Keratinocyte (primary cell): ENCODE measurements at regions not wholly inside any gene's neighbourhood (a gene's known extent, or its start where the extent isn't known, plus 50 kb on each side); places are given as distances from the start of the nearest gene placed in this dataset.

Experiments
- DNase-seq: peaks from one replicate; pipeline ENCODE4 v3.0.0-alpha.2; 2011; ENCODE audit warnings: low read depth, missing footprints, low spot score
- FAIRE-seq: peaks from 2 replicates; lab custom pipeline; 2011; peaks lifted over from hg19 to GRCh38; lab: Jason Lieb, UNC
- H2AFZ ChIP-seq: 2 replicates; pipeline ENCODE4 v1.6.0; 2012; ENCODE audit warnings: low read length, control low read depth, inconsistent platforms; ENCODE audit not compliant: control insufficient read depth
- H3K27ac ChIP-seq: 2 replicates; pipeline ENCODE4 v1.5.1; 2011; ENCODE audit warnings: low read length; ENCODE audit not compliant: control insufficient read depth, insufficient read depth
- H3K27me3 ChIP-seq: 3 replicates; pipeline ENCODE4 v1.6.0; 2011; ENCODE audit warnings: low read length; ENCODE audit not compliant: control insufficient read depth, insufficient read depth; ENCODE audit errors: extremely low read depth
- H3K36me3 ChIP-seq, 2 experiments: 2 replicates in 1 of 2; 3 replicates in 1 of 2; pipeline ENCODE4 v1.5.1; 2011; ENCODE audit warnings: low read length in 2 of 2, mild to moderate bottlenecking in 1 of 2; ENCODE audit not compliant: control insufficient read depth in 2 of 2, insufficient read depth in 2 of 2; ENCODE audit errors: extremely low read depth in 1 of 2
- H3K4me1 ChIP-seq: 3 replicates; pipeline ENCODE4 v1.5.1; 2011; ENCODE audit warnings: low read length; ENCODE audit not compliant: control insufficient read depth, insufficient read depth; ENCODE audit errors: extremely low read depth
- H3K4me2 ChIP-seq: 3 replicates; pipeline ENCODE4 v1.6.0; 2011; ENCODE audit warnings: low read depth, low read length; ENCODE audit not compliant: control insufficient read depth, insufficient read depth; ENCODE audit errors: extremely low read depth
- H3K4me3 ChIP-seq, 3 experiments: fragments of 200-600 bp in 1 of 3; sonication (generic) in 1 of 3; 2 replicates in 2 of 3; 3 replicates in 1 of 3; pipeline ENCODE4 v1.5.1; 2011 to 2016; ENCODE audit warnings: low read length in 3 of 3, mild to moderate bottlenecking in 3 of 3, control low read depth in 2 of 3, inconsistent platforms in 1 of 3, low read depth in 1 of 3, mixed read lengths in 1 of 3, mixed run types in 1 of 3, moderate library complexity in 1 of 3; ENCODE audit not compliant: control insufficient read depth in 2 of 3, insufficient read depth in 2 of 3; ENCODE audit errors: extremely low read depth in 1 of 3
- H3K79me2 ChIP-seq: 2 replicates; pipeline ENCODE4 v1.6.0; 2012; ENCODE audit warnings: low read length; ENCODE audit not compliant: control insufficient read depth, insufficient read depth
- H3K9ac ChIP-seq: 3 replicates; pipeline ENCODE4 v1.6.0; 2011; ENCODE audit warnings: low read length; ENCODE audit not compliant: control insufficient read depth, insufficient read depth; ENCODE audit errors: extremely low read depth
- H3K9me1 ChIP-seq: 3 replicates; pipeline ENCODE4 v1.6.0; 2011; ENCODE audit warnings: low read length; ENCODE audit not compliant: control insufficient read depth, insufficient read depth; ENCODE audit errors: extremely low read depth
- H3K9me3 ChIP-seq: 2 replicates; pipeline ENCODE4 v1.5.1; 2012; ENCODE audit warnings: low read depth, low read length; ENCODE audit not compliant: control insufficient read depth
- H4K20me1 ChIP-seq: 3 replicates; pipeline ENCODE4 v1.6.0; 2011; ENCODE audit warnings: low read length; ENCODE audit not compliant: control insufficient read depth, insufficient read depth; ENCODE audit errors: extremely low read depth
- EZH2 ChIP-seq: IDR thresholded peaks from one replicate; pipeline ENCODE4 v1.6.1; 2012; ENCODE audit warnings: inconsistent platforms, mild to moderate bottlenecking, low read length, moderate library complexity
- dilution Hi-C: fragments of 300-500 bp; cut with MboI; formaldehyde crosslinking; loops from one replicate; pipeline ENCODE4 v1.7.0; 2020; ENCODE audit warnings: low sequenced_read_pairs; ENCODE audit not compliant: extremely low pct_ligation_motif_present
- TF ChIP-seq, protein P1 (sequence below), 3 experiments: IDR thresholded peaks in 1 of 3; conservative IDR thresholded peaks in 1 of 3; optimal IDR thresholded peaks in 1 of 3; 2 replicates in 2 of 3; 3 replicates in 1 of 3; pipeline versions ENCODE3 to v1.5.1; 2011; ENCODE audit warnings: low read length in 3 of 3, mild to moderate bottlenecking in 3 of 3, moderate library complexity in 2 of 3, control low read depth in 1 of 3, inconsistent platforms in 1 of 3; ENCODE audit not compliant: insufficient read depth in 2 of 3; ENCODE audit errors: extremely low read depth in 1 of 3

DNA sequence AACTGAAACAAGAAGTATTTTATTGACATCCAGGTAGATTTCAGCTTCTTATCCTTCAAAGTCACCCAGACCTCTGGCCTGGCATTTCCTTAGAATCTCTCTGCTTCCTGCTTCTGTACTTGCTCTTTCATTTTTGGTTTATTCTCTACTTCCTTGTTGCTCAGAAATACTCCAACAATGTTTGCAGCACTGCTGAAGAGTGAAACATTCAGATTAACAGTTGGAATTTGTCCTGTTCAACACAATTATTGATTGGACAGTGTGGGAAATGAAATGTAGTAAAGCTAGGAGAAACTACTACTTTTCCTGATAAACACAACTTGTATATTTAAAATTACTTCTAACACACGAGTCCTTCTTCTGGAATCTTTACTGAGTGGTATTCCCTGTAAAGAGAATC is 81.0 kb upstream of the MEIS2 start:
- Histone ChIP-seq H3K4me1 (no peaks in the 10 kb centered on the region), H3K27me3 (no peaks in the 10 kb centered on the region), H4K20me1 (no peaks in the 10 kb centered on the region), H2AFZ (no peak overlapping the region), H3K4me3 (no peak overlapping the region), H3K4me2 (no peak overlapping the region), H3K27ac (no peak overlapping the region), H3K9ac (no peak overlapping the region), H3K36me3 (no peaks in the 10 kb centered on the region), H3K9me3 (no peaks in the 10 kb centered on the region), H3K79me2 (no peaks in the 10 kb centered on the region), H3K9me1 (no peaks in the 10 kb centered on the region)
- TF ChIP-seq, protein P1, sequence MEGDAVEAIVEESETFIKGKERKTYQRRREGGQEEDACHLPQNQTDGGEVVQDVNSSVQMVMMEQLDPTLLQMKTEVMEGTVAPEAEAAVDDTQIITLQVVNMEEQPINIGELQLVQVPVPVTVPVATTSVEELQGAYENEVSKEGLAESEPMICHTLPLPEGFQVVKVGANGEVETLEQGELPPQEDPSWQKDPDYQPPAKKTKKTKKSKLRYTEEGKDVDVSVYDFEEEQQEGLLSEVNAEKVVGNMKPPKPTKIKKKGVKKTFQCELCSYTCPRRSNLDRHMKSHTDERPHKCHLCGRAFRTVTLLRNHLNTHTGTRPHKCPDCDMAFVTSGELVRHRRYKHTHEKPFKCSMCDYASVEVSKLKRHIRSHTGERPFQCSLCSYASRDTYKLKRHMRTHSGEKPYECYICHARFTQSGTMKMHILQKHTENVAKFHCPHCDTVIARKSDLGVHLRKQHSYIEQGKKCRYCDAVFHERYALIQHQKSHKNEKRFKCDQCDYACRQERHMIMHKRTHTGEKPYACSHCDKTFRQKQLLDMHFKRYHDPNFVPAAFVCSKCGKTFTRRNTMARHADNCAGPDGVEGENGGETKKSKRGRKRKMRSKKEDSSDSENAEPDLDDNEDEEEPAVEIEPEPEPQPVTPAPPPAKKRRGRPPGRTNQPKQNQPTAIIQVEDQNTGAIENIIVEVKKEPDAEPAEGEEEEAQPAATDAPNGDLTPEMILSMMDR (optimal IDR thresholded peaks at IDR 0.05 in 1 of 3, IDR thresholded peaks at IDR 0.05 in 1 of 3, conservative IDR thresholded peaks at IDR 0.05 in 1 of 3; ENCODE audit: extremely low read depth in 1 of 3, insufficient read depth in 2 of 3, low read length in 3 of 3) = no peak
- TF ChIP-seq EZH2 = no peak
- no peak for DNase-seq
- dilution Hi-C loops = no loop called here
- no peak for FAIRE-seq

DNA sequence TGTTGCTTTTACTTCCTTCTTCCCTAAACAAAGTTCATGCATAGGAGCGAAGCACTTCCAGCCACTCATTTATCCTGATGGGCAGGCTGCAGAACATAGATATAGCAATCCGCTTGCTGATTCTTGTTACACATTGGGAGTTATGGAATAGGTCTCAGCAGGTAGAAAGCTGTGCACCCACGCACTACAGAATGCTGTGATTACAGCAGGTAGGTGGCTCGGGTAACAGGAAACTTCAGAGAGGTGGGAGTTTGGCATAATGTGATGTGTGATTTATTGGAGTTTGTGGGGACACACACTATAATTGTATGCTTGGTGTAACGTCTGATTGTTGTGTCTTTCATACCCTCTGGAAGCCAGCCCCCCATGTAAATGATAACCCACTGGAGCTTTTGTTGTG is 99.2 kb upstream of the MEIS2 start:
- no peaks in the 10 kb centered on the region for H3K36me3 ChIP-seq
- no peak overlapping the region for H3K4me3 ChIP-seq
- TF ChIP-seq EZH2 = no peak
- TF ChIP-seq, protein P1 (optimal IDR thresholded peaks at IDR 0.05 in 1 of 3, IDR thresholded peaks at IDR 0.05 in 1 of 3, conservative IDR thresholded peaks at IDR 0.05 in 1 of 3; ENCODE audit: extremely low read depth in 1 of 3, insufficient read depth in 2 of 3, low read length in 3 of 3) = no peak
- H4K20me1 ChIP-seq = no peaks in the 10 kb centered on the region
- H3K9me3 ChIP-seq = no peaks in the 10 kb centered on the region
- H3K9ac ChIP-seq = no peak overlapping the region
- no peak overlapping the region for H3K4me2 ChIP-seq
- dilution Hi-C loops = no loop called here
- H3K79me2 ChIP-seq = no peaks in the 10 kb centered on the region
- no peaks in the 10 kb centered on the region for H3K4me1 ChIP-seq
- no peak for FAIRE-seq
- H3K9me1 ChIP-seq = no peaks in the 10 kb centered on the region
- H3K27ac ChIP-seq = no peak overlapping the region
- H3K27me3 ChIP-seq = peaks cover 3% of the 10 kb centered on the region
- no peak overlapping the region for H2AFZ ChIP-seq
- DNase-seq = no peak
